WERI-Rb-1 (cell line): ENCODE measurements at regions not wholly inside any gene's neighbourhood (a gene's known extent, or its start where the extent isn't known, plus 50 kb on each side); places are given as distances from the start of the nearest gene placed in this dataset.

ENCODE experiments used
- DNase-seq: peaks from one replicate; pipeline ENCODE4 v3.0.0-alpha.2; 2020
- H3K27ac ChIP-seq: fragments of 250-450 bp; sonication (Bioruptor Pico); 2 replicates; pipeline ENCODE4 v1.5.1; 2020; ENCODE audit warnings: mild to moderate bottlenecking, moderate library complexity
- H3K27me3 ChIP-seq: fragments of 250-450 bp; sonication (Bioruptor Pico); 2 replicates; pipeline ENCODE4 v1.5.1; 2021; ENCODE audit warnings: mild to moderate bottlenecking, low read depth, moderate library complexity; ENCODE audit not compliant: insufficient read depth, severe bottlenecking
- H3K36me3 ChIP-seq: fragments of 250-450 bp; sonication (Bioruptor Pico); 2 replicates; pipeline ENCODE4 v1.5.1; 2020; ENCODE audit warnings: mild to moderate bottlenecking, moderate library complexity
- H3K4me3 ChIP-seq: 2 replicates; pipeline ENCODE4 v1.5.1; 2011; ENCODE audit warnings: low read depth, mild to moderate bottlenecking, control low read depth, low read length
- H3K9me3 ChIP-seq: fragments of 250-450 bp; sonication (Bioruptor Pico); 2 replicates; pipeline ENCODE4 v1.5.1; 2021; ENCODE audit warnings: mild to moderate bottlenecking, moderate library complexity; ENCODE audit not compliant: severe bottlenecking
- CTCF ChIP-seq: IDR thresholded peaks from 2 replicates; pipeline ENCODE4 v1.5.1; 2011; ENCODE audit warnings: low read depth, mild to moderate bottlenecking, control low read depth, inconsistent platforms, low read length

- DNase-seq: no peak
- no peak overlapping the region for H3K4me3 ChIP-seq
- no peak for TF ChIP-seq CTCF
- H3K27me3 ChIP-seq: no peaks in the 10 kb centered on the region
- no peaks in the 10 kb centered on the region for H3K9me3 ChIP-seq
- no peak overlapping the region for H3K27ac ChIP-seq
- H3K36me3 ChIP-seq: no peaks in the 10 kb centered on the region
These were observed 102.5 kb upstream of the MDM1 start for GRCh38 chr12:68434391-68435298.

GRCh38 chr12:68435299-68435637, 103.1 kb upstream of the MDM1 start:
- DNase-seq: no peak
- Histone ChIP-seq H3K36me3 (no peaks in the 10 kb centered on the region), H3K27ac (no peak overlapping the region), H3K9me3 (no peaks in the 10 kb centered on the region), H3K4me3 (no peak overlapping the region), H3K27me3 (no peaks in the 10 kb centered on the region)
- no peak for TF ChIP-seq CTCF

- H3K9me3 ChIP-seq: no peaks in the 10 kb centered on the region
- no peaks in the 10 kb centered on the region for H3K27me3 ChIP-seq
- TF ChIP-seq CTCF: no peak
- no peak overlapping the region for H3K27ac ChIP-seq
- no peaks in the 10 kb centered on the region for H3K36me3 ChIP-seq
- H3K4me3 ChIP-seq: no peak overlapping the region
- no peak for DNase-seq
These were observed 103.7 kb upstream of the MDM1 start for GRCh38 chr12:68435816-68436215.

- TF ChIP-seq CTCF: no peak
- Histone ChIP-seq H3K27me3 (no peaks in the 10 kb centered on the region), H3K36me3 (no peaks in the 10 kb centered on the region), H3K4me3 (no peak overlapping the region), H3K9me3 (no peaks in the 10 kb centered on the region), H3K27ac (no peak overlapping the region)
- no peak for DNase-seq
These were observed 106.4 kb upstream of the MDM1 start for GRCh38 chr12:68438601-68439000.

- no peak overlapping the region for H3K27ac ChIP-seq
- no peaks in the 10 kb centered on the region for H3K27me3 ChIP-seq
- peaks cover 2% of the 10 kb centered on the region for H3K9me3 ChIP-seq
- no peak for DNase-seq
- no peaks in the 10 kb centered on the region for H3K36me3 ChIP-seq
- no peak overlapping the region for H3K4me3 ChIP-seq
- no peak for TF ChIP-seq CTCF
These were observed 107.3 kb upstream of the MDM1 start for GRCh38 chr12:68439368-68440045.
